Hepatocyte (in vitro differentiated cells): ENCODE measurements at regions not wholly inside any gene's neighbourhood (a gene's known extent, or its start where the extent isn't known, plus 50 kb on each side); places are given as distances from the start of the nearest gene placed in this dataset.

Experiments used
- DNase-seq: peaks from one replicate; pipeline ENCODE4 v3.0.0-alpha.2; 2016; ENCODE audit warnings: low spot score
- H2AFZ ChIP-seq: fragments of 200-600 bp; sonication (generic); 2 replicates; pipeline ENCODE4 v1.6.0; 2016; ENCODE audit warnings: antibody characterized with exemption, mild to moderate bottlenecking
- H3K27ac ChIP-seq: fragments of 200-600 bp; sonication (generic); 2 replicates; pipeline ENCODE4 v1.5.1; 2016; ENCODE audit warnings: mild to moderate bottlenecking
- H3K27me3 ChIP-seq: fragments of 200-600 bp; sonication (generic); 2 replicates; pipeline ENCODE4 v1.6.1; 2016
- H3K36me3 ChIP-seq: fragments of 200-600 bp; sonication (generic); replicated peaks from 2 replicates; pipeline ENCODE4 v1.5.1; 2016; ENCODE audit warnings: low read depth; ENCODE audit not compliant: insufficient read depth
- H3K4me1 ChIP-seq: fragments of 200-600 bp; sonication (generic); 2 replicates; pipeline ENCODE4 v1.5.1; 2016; ENCODE audit warnings: mild to moderate bottlenecking, moderate library complexity; ENCODE audit not compliant: insufficient read depth
- H3K4me2 ChIP-seq: fragments of 200-600 bp; sonication (generic); 2 replicates; pipeline ENCODE4 v1.6.0; 2016
- H3K4me3 ChIP-seq: fragments of 200-600 bp; sonication (generic); 2 replicates; pipeline ENCODE4 v1.5.1; 2016; ENCODE audit warnings: mild to moderate bottlenecking
- H3K79me2 ChIP-seq: fragments of 200-600 bp; sonication (generic); 2 replicates; pipeline ENCODE4 v1.6.0; 2017; ENCODE audit warnings: mild to moderate bottlenecking
- H3K9me2 ChIP-seq: fragments of 200-600 bp; sonication (generic); replicated peaks from 2 replicates; pipeline ENCODE4 v1.6.0; 2017; ENCODE audit warnings: mild to moderate bottlenecking; ENCODE audit not compliant: insufficient read depth
- H3K9me3 ChIP-seq: fragments of 200-600 bp; sonication (generic); 2 replicates; pipeline ENCODE4 v1.5.1; 2016; ENCODE audit warnings: low read depth, mild to moderate bottlenecking
- H4K20me1 ChIP-seq: fragments of 200-600 bp; sonication (generic); 2 replicates; pipeline ENCODE4 v1.6.0; 2016; ENCODE audit warnings: mild to moderate bottlenecking; ENCODE audit not compliant: insufficient read depth, poor library complexity, severe bottlenecking
- EZH2 ChIP-seq: fragments of 200-600 bp; sonication (generic); IDR thresholded peaks from 2 replicates; pipeline ENCODE4 v1.6.1; 2016; ENCODE audit warnings: antibody characterized with exemption, mild to moderate bottlenecking, borderline replicate concordance
- EZH2phosphoT487 ChIP-seq: fragments of 200-600 bp; sonication (generic); IDR thresholded peaks from one replicate; pipeline ENCODE4 v1.6.1; 2018; ENCODE audit warnings: antibody characterized with exemption, mild to moderate bottlenecking, low read depth, moderate library complexity; ENCODE audit not compliant: unreplicated experiment, severe bottlenecking
- WGBS: methylation state at CpG from one replicate; pipeline ENCODE4 v1.1.6; 2016; ENCODE audit warnings: low lambda C conversion rate; ENCODE audit errors: missing lambda C conversion rate; 5-methylcytosine and 5-hydroxymethylcytosine counted together
- TF ChIP-seq, protein P1 (sequence below): fragments of 200-600 bp; sonication (generic); IDR thresholded peaks from 2 replicates; pipeline ENCODE4 v1.5.1; 2016; ENCODE audit warnings: antibody characterized with exemption, mild to moderate bottlenecking; ENCODE audit not compliant: poor library complexity

DNA sequence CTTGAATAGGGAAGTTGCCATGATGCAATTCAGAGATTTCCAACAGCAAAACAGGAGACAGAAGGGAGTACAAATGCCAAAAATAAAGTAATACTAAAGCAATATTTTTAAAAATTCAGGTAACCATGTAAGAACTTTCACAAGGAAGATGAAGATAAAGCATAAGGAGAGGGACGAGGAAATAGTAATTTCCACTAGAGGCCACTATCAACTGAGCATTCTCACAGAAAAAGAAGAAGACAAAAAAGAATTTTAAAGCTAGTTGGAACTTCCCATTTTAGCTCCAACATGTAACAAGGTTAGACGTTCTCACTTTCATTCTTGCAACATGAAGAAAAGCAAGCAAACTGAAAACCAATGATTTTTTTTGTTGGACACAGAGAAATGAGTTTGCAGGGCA lies 779.9 kb upstream of the CDH6 start:
- no peaks in the 10 kb centered on the region for H3K9me2 ChIP-seq
- no peak overlapping the region for H3K27ac ChIP-seq
- TF ChIP-seq, protein P1, sequence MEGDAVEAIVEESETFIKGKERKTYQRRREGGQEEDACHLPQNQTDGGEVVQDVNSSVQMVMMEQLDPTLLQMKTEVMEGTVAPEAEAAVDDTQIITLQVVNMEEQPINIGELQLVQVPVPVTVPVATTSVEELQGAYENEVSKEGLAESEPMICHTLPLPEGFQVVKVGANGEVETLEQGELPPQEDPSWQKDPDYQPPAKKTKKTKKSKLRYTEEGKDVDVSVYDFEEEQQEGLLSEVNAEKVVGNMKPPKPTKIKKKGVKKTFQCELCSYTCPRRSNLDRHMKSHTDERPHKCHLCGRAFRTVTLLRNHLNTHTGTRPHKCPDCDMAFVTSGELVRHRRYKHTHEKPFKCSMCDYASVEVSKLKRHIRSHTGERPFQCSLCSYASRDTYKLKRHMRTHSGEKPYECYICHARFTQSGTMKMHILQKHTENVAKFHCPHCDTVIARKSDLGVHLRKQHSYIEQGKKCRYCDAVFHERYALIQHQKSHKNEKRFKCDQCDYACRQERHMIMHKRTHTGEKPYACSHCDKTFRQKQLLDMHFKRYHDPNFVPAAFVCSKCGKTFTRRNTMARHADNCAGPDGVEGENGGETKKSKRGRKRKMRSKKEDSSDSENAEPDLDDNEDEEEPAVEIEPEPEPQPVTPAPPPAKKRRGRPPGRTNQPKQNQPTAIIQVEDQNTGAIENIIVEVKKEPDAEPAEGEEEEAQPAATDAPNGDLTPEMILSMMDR = peak; percentile 46
- no peak for TF ChIP-seq EZH2phosphoT487
- no peaks in the 10 kb centered on the region for H3K36me3 ChIP-seq
- no peak overlapping the region for H2AFZ ChIP-seq
- no peaks in the 10 kb centered on the region for H4K20me1 ChIP-seq
- H3K4me2 ChIP-seq = no peak overlapping the region
- no peaks in the 10 kb centered on the region for H3K9me3 ChIP-seq
- H3K4me3 ChIP-seq = no peak overlapping the region
- DNase-seq = no peak
- H3K4me1 ChIP-seq = no peaks in the 10 kb centered on the region
- WGBS = 56% methylated on average over 2 of the region's 2 CpGs
- H3K79me2 ChIP-seq = no peaks in the 10 kb centered on the region
- H3K27me3 ChIP-seq = no peaks in the 10 kb centered on the region

DNA sequence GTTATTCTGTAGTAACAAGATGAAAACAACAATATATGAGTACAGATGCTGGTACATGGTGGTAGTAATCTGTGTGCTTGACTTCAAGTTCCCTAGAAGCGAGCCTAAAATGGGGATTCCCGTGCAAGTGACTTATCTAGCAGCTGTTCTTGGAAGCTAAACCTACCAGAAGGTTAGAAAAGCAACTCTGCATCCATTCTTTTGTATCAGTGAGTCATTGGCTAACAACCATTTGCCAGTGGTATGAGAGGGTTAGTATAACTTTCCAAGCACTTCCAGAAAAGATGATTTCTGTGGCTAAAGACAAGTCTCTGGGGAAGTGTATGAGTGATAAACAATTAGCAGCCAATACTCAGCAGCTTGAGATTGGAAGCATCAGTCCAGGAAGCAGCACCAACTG lies 787.7 kb upstream of the CDH6 start:
- Histone ChIP-seq H3K9me3 (no peaks in the 10 kb centered on the region), H3K4me1 (no peaks in the 10 kb centered on the region), H2AFZ (no peak overlapping the region), H4K20me1 (no peaks in the 10 kb centered on the region), H3K79me2 (no peaks in the 10 kb centered on the region), H3K27ac (no peak overlapping the region), H3K27me3 (no peaks in the 10 kb centered on the region), H3K36me3 (no peaks in the 10 kb centered on the region), H3K4me3 (no peak overlapping the region), H3K9me2 (no peaks in the 10 kb centered on the region), H3K4me2 (no peak overlapping the region)
- no peak for DNase-seq
- 82% methylated on average over 2 of the region's 2 CpGs for WGBS
- TF ChIP-seq EZH2phosphoT487 (no peak), EZH2 (no peak)
- TF ChIP-seq, protein P1 = no peak

DNA sequence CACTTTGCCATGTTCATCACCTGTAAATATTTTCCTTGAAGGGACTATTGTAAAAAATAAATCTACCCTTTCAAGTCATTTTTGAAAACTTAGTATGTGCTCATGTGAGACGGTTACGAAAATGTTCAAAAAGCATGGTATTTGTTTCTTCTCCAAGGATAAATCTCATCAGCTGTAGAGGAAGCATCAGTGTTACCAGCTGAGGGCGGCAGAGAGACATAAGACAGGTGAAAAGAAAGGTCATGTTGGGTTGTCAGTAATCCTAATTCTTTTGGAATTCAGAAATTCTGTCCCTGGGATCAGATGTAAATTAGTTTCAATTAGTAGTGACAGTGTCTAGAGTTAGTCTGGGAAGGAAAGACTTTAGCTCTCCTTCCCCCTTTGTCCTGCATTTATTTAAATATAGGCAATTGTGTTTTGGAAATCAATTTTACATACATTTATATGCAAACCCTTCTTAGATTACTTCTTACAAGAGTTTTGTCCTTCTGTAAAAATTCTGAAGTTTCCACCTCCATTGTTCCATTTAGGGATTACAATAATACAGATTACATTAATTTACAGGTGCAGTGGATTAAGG lies 791.9 kb upstream of the CDH6 start:
- WGBS = 27% methylated on average over 3 of the region's 3 CpGs
- no peaks in the 10 kb centered on the region for H4K20me1 ChIP-seq
- H3K4me1 ChIP-seq = no peaks in the 10 kb centered on the region
- DNase-seq = peak; percentile 58
- H3K9me2 ChIP-seq = no peaks in the 10 kb centered on the region
- H3K27ac ChIP-seq = no peak overlapping the region
- H3K36me3 ChIP-seq = no peaks in the 10 kb centered on the region
- H3K4me3 ChIP-seq = no peak overlapping the region
- no peaks in the 10 kb centered on the region for H3K9me3 ChIP-seq
- H2AFZ ChIP-seq = no peak overlapping the region
- H3K4me2 ChIP-seq = no peak overlapping the region
- no peaks in the 10 kb centered on the region for H3K27me3 ChIP-seq
- no peaks in the 10 kb centered on the region for H3K79me2 ChIP-seq
- TF ChIP-seq EZH2 (no peak), EZH2phosphoT487 (no peak)
- TF ChIP-seq, protein P1 = peak; percentile 69

DNA sequence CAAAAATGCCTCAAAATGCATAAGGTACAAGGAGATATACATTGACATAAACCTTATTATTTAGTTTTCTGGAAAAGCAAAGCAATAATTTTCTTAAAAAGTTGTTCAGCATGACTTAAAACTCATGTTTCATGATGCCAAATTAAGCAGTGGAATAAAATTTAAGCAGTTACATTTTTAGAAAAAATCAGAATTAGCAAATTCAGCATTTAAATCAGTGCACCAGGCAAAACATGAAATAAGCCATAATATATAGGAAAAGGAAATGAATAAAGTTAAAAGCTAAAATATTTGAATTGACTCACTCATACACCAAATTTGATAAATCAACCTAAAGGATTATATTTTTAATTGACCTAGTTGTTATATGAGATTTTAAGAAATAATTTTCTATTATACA lies 795.1 kb upstream of the CDH6 start:
- Histone ChIP-seq H3K4me1 (no peaks in the 10 kb centered on the region), H3K36me3 (no peaks in the 10 kb centered on the region), H4K20me1 (no peaks in the 10 kb centered on the region), H3K27me3 (no peaks in the 10 kb centered on the region), H3K9me3 (no peaks in the 10 kb centered on the region), H3K4me2 (no peak overlapping the region), H2AFZ (no peak overlapping the region), H3K4me3 (no peak overlapping the region), H3K9me2 (no peaks in the 10 kb centered on the region), H3K27ac (no peak overlapping the region), H3K79me2 (no peaks in the 10 kb centered on the region)
- no peak for DNase-seq
- TF ChIP-seq, protein P1 = no peak
- TF ChIP-seq EZH2phosphoT487 (no peak), EZH2 (no peak)
